IMR-90 (cell line): ENCODE measurements at regions not wholly inside any gene's neighbourhood (a gene's known extent, or its start where the extent isn't known, plus 50 kb on each side); places are given as distances from the start of the nearest gene placed in this dataset.
"Not testable (repeated sequence)": the region's sequence is repeated elsewhere in the genome, so short reads cannot be mapped to it uniquely, and the experiment has no call there.

Experiments used
- ATAC-seq: fragments of 200-7000 bp; cut with Tn5 transposase; 2 replicates; pipeline ENCODE4 v1.9.1; 2020; ENCODE audit warnings: low read depth, mild to moderate bottlenecking, moderate library complexity
- BruUV-seq: library from RNA; stranded (reverse); fragments of 400-500 nt; replicated peaks from 2 replicates; lab custom pipeline; 2021; lab: Mats Ljungman, UMichigan
- CTCF ChIA-PET: fragments of 300-600 bp; formaldehyde crosslinking; extraction: SDS; loops from one replicate; lab custom pipeline; 2021; ENCODE audit warnings: antibody characterized with exemption; lab: Yijun Ruan, JAX
- POLR2A ChIA-PET: fragments of 300-600 bp; sonication (Branson Sonifier 250); formaldehyde crosslinking; loops from one replicate; lab custom pipeline; 2022; ENCODE audit warnings: antibody characterized with exemption; ENCODE audit not compliant: unreplicated experiment; lab: Charles Lee
- DNase-seq: peaks from one replicate; pipeline ENCODE4 v3.0.0; 2013
- H2AFZ ChIP-seq: replicated peaks from 2 replicates; pipeline ENCODE3; 2013; ENCODE audit warnings: low read length, mild to moderate bottlenecking; ENCODE audit not compliant: poor library complexity
- H2AK5ac ChIP-seq: 2 replicates; pipeline ENCODE4 v1.6.1; 2013; ENCODE audit warnings: low read depth, low read length, inconsistent platforms
- H2AK9ac ChIP-seq: replicated peaks from 2 replicates; pipeline ENCODE3; 2013; ENCODE audit warnings: mild to moderate bottlenecking, low read depth, low read length, moderate library complexity; ENCODE audit not compliant: poor library complexity
- H2BK120ac ChIP-seq: 2 replicates; pipeline ENCODE4 v1.6.1; 2013; ENCODE audit warnings: low read depth, low read length, inconsistent platforms
- H2BK15ac ChIP-seq: 3 replicates; pipeline ENCODE4 v1.6.1; 2013; ENCODE audit warnings: low read depth, low read length, inconsistent platforms
- H2BK20ac ChIP-seq: 2 replicates; pipeline ENCODE4 v1.6.1; 2013; ENCODE audit warnings: low read depth, mild to moderate bottlenecking, inconsistent platforms, low read length, moderate library complexity
- H2BK5ac ChIP-seq: 2 replicates; pipeline ENCODE4 v1.6.1; 2013; ENCODE audit warnings: mild to moderate bottlenecking, low read depth, low read length, inconsistent platforms; ENCODE audit not compliant: poor library complexity, severe bottlenecking
- H3K14ac ChIP-seq: replicated peaks from 2 replicates; pipeline ENCODE4 v1.6.1; 2013; ENCODE audit warnings: low read depth, low read length, inconsistent platforms
- H3K18ac ChIP-seq: 2 replicates; pipeline ENCODE4 v1.6.1; 2013; ENCODE audit warnings: low read depth, low read length, control low read depth
- H3K23ac ChIP-seq: 2 replicates; pipeline ENCODE4 v1.6.1; 2013; ENCODE audit warnings: low read depth, low read length, inconsistent platforms
- H3K27ac ChIP-seq: 2 replicates; pipeline ENCODE4 v1.5.1; 2013; ENCODE audit warnings: mild to moderate bottlenecking, control low read depth, low read length; ENCODE audit not compliant: insufficient read depth
- H3K27me3 ChIP-seq: 2 replicates; pipeline ENCODE4 v1.6.1; 2013; ENCODE audit warnings: low read length; ENCODE audit not compliant: control insufficient read depth, insufficient read depth
- H3K36me3 ChIP-seq: 2 replicates; pipeline ENCODE4 v1.6.1; 2013; ENCODE audit warnings: low read length, mixed read lengths; ENCODE audit not compliant: control insufficient read depth, insufficient read depth
- H3K4ac ChIP-seq: 2 replicates; pipeline ENCODE4 v1.6.1; 2013; ENCODE audit warnings: low read depth, low read length, inconsistent platforms
- H3K4me1 ChIP-seq: 2 replicates; pipeline ENCODE4 v1.6.1; 2013; ENCODE audit warnings: low read length, mixed read lengths; ENCODE audit not compliant: control insufficient read depth, insufficient read depth
- H3K4me2 ChIP-seq: 2 replicates; pipeline ENCODE4 v1.6.1; 2013; ENCODE audit warnings: low read depth, mild to moderate bottlenecking, control low read depth, low read length, moderate library complexity
- H3K4me3 ChIP-seq: 2 replicates; pipeline ENCODE4 v1.5.1; 2013; ENCODE audit warnings: low read depth, mild to moderate bottlenecking, control low read depth, low read length, moderate library complexity; ENCODE audit not compliant: insufficient read depth
- H3K56ac ChIP-seq: 2 replicates; pipeline ENCODE4 v1.6.1; 2013; ENCODE audit warnings: low read length, inconsistent platforms; ENCODE audit not compliant: insufficient read depth; ENCODE audit errors: extremely low read depth
- H3K79me1 ChIP-seq, 2 experiments: 2 replicates each; pipeline ENCODE4 v1.6.1; 2013; ENCODE audit warnings: low read length in 2 of 2, inconsistent platforms in 1 of 2, low read depth in 1 of 2
- H3K9ac ChIP-seq: 2 replicates; pipeline ENCODE4 v1.6.1; 2013; ENCODE audit warnings: low read depth, low read length, control low read depth
- H3K9me1 ChIP-seq: 2 replicates; pipeline ENCODE4 v1.6.1; 2013; ENCODE audit warnings: low read length, inconsistent platforms; ENCODE audit not compliant: insufficient read depth
- H3K9me3 ChIP-seq: 2 replicates; pipeline ENCODE4 v1.6.1; 2013; ENCODE audit warnings: low read length; ENCODE audit not compliant: control insufficient read depth, insufficient read depth
- H4K20me1 ChIP-seq: 2 replicates; pipeline ENCODE4 v1.6.1; 2013; ENCODE audit warnings: low read length, inconsistent platforms; ENCODE audit not compliant: insufficient read depth
- H4K5ac ChIP-seq: 2 replicates; pipeline ENCODE4 v1.6.1; 2013; ENCODE audit warnings: mild to moderate bottlenecking, low read depth, low read length, control low read depth
- H4K8ac ChIP-seq, 2 experiments: 2 replicates each; pipeline ENCODE4 v1.6.1; 2013; ENCODE audit warnings: low read depth in 2 of 2, low read length in 2 of 2, control low read depth in 1 of 2, inconsistent platforms in 1 of 2
- H4K91ac ChIP-seq: 2 replicates; pipeline ENCODE4 v1.6.1; 2013; ENCODE audit warnings: low read depth, low read length, inconsistent platforms; ENCODE audit not compliant: insufficient read depth
- WGBS, 2 experiments: methylation state at CpG; one replicate each; pipeline versions ENCODE4 v1.1.5 to v1.1.7; 2013; ENCODE audit warnings: missing lambda C conversion rate in 2 of 2; ENCODE audit not compliant: insufficient read length in 1 of 2; ENCODE audit errors: extremely low coverage in 2 of 2; 5-methylcytosine and 5-hydroxymethylcytosine counted together
- dilution Hi-C: fragments of 300-500 bp; cut with HindIII; formaldehyde crosslinking; loops from one replicate; pipeline ENCODE4 v1.14.3; 2018; ENCODE audit warnings: low sequenced_read_pairs; ENCODE audit not compliant: unreplicated experiment
- in situ Hi-C: fragments of 300-500 bp; cut with MboI; formaldehyde crosslinking; loops from 3 replicates; pipeline ENCODE4 v1.14.3; 2019; ENCODE audit warnings: low sequenced_read_pairs, inconsistent platforms, mixed read lengths
- intact Hi-C: fragments of 100-400 bp; cut with micrococcal nuclease; formaldehyde crosslinking; loops from 2 replicates; pipeline ENCODE4 v1.10.0; 2022

- DNase-seq, H3K14ac ChIP-seq, H3K9ac ChIP-seq, H3K23ac ChIP-seq, CTCF ChIA-PET, H3K4me2 ChIP-seq, H4K8ac ChIP-seq, BruUV-seq, H3K4me1 ChIP-seq, H2BK5ac ChIP-seq, H2BK20ac ChIP-seq, H4K91ac ChIP-seq, H2AK9ac ChIP-seq, H3K27me3 ChIP-seq, POLR2A ChIA-PET, in situ Hi-C loops, H3K36me3 ChIP-seq, H3K79me1 ChIP-seq, H3K9me3 ChIP-seq, intact Hi-C loops, H4K20me1 ChIP-seq, H3K56ac ChIP-seq, H2AFZ ChIP-seq, H2AK5ac ChIP-seq, H3K27ac ChIP-seq, H3K4me3 ChIP-seq, H3K18ac ChIP-seq, H2BK120ac ChIP-seq, dilution Hi-C loops, H4K5ac ChIP-seq, H3K9me1 ChIP-seq, H2BK15ac ChIP-seq, H3K4ac ChIP-seq, ATAC-seq: not testable (repeated sequence)
- WGBS, 2 experiments: no CpG with 5 or more reads among the region's 2 CpGs
Measured at GRCh38 chr1:199596448-199596847, 431.1 kb upstream of the NR5A2 start.
